ENCODE measurements at regions not wholly inside any gene's neighbourhood (a gene's known extent, or its start where the extent isn't known, plus 50 kb on each side); places are given as distances from the start of the nearest gene placed in this dataset.

- DNase-seq = no peak
Measured at GRCh38 chr2:238963161-238963970, 115.5 kb downstream of the TWIST2 start.

- DNase-seq = no peak
Measured at GRCh38 chr2:238963971-238964328, 116.1 kb downstream of the TWIST2 start.

- no peak for DNase-seq
Measured at GRCh38 chr2:238964544-238965067, 116.7 kb downstream of the TWIST2 start.

- no peak for DNase-seq
Measured at GRCh38 chr2:238965371-238966071, 117.6 kb downstream of the TWIST2 start.

GRCh38 chr2:238966072-238966937 is 118.4 kb downstream of the TWIST2 start:
- no peak for DNase-seq

- DNase-seq = no peak
Measured at GRCh38 chr2:238967031-238967977, 119.4 kb downstream of the TWIST2 start.

GRCh38 chr2:238967978-238968360 is 120.1 kb downstream of the TWIST2 start:
- DNase-seq = no peak

GRCh38 chr2:238968616-238969384 is 120.9 kb downstream of the TWIST2 start:
- no peak for DNase-seq

- DNase-seq = no peak
Measured at GRCh38 chr2:238969857-238970256, 122.0 kb downstream of the TWIST2 start.

GRCh38 chr2:238970553-238971081 is 122.7 kb downstream of the TWIST2 start:
- DNase-seq = peak; percentile 44

- no peak for DNase-seq
Measured at GRCh38 chr2:238971318-238972145, 123.6 kb downstream of the TWIST2 start.

- DNase-seq = no peak
Measured at GRCh38 chr2:238972146-238972445, 124.2 kb downstream of the TWIST2 start.

GRCh38 chr2:238973038-238973739 is 125.3 kb downstream of the TWIST2 start:
- no peak for DNase-seq

GRCh38 chr2:238974081-238974480 is 126.2 kb downstream of the TWIST2 start:
- no peak for DNase-seq

GRCh38 chr2:238974501-238975166 is 126.7 kb downstream of the TWIST2 start:
- no peak for DNase-seq

- DNase-seq = no peak
Measured at GRCh38 chr2:238975408-238975807, 127.5 kb downstream of the TWIST2 start.

- no peak for DNase-seq
Measured at GRCh38 chr2:238978497-238978896, 130.6 kb downstream of the TWIST2 start.

- DNase-seq = no peak
Measured at GRCh38 chr2:238979636-238980035, 131.8 kb downstream of the TWIST2 start.

Measured in RPMI8226 (cell line).